Muscle of back (tissue), 3 donors: ENCODE measurements at regions not wholly inside any gene's neighbourhood (a gene's known extent, or its start where the extent isn't known, plus 50 kb on each side); places are given as distances from the start of the nearest gene placed in this dataset.

ENCODE experiments used
- DNase-seq, 3 donors: peaks; one replicate each; pipeline versions ENCODE4 v3.0.0 to v3.0.0-alpha.2; 2013

GRCh38 chr9:78788101-78788500 lies 491.2 kb downstream of the PSAT1 start:
- no peak for DNase-seq

DNA sequence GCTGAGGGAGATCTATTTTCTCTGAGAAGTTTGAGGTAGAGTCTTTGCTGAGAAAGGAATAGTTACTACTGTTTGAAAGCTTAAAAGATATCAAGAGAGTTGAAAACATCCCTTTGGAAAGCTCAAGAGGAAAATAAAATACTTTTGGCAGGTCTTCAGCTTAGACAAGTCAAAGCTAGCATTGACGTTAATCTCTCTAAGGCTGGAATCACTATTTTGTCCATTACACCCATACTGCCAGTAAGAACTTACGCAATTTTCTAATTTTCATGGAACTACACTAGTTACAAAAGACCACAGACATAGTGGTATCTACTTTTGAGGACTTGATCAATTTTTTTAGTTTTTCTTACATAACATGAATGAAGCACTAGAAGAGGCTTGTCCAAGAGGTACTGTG lies 494.9 kb downstream of the PSAT1 start:
- no peak for DNase-seq

- no peak for DNase-seq
Observed at GRCh38 chr9:78792745-78793144, 495.8 kb downstream of the PSAT1 start.

DNA sequence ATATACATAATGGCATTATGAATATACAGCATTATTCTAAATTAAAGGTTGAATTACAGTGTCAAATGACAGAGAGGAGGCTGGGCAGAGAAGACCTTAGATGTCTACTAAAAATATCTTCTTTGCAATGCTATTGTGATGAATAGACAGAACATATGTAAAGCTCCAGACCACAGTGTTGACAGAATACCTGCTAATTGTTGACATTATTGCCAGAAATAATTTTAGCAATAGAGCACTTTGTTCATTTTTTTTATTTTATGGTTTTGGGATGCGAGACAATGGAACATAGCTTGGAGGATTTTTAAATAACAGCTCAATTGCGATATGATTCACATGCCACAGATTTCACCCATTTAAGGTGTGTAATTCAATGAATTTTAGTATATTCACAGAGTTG lies 508.8 kb downstream of the PSAT1 start:
- DNase-seq = peak in 1 of 3 donors; percentile 3

DNA sequence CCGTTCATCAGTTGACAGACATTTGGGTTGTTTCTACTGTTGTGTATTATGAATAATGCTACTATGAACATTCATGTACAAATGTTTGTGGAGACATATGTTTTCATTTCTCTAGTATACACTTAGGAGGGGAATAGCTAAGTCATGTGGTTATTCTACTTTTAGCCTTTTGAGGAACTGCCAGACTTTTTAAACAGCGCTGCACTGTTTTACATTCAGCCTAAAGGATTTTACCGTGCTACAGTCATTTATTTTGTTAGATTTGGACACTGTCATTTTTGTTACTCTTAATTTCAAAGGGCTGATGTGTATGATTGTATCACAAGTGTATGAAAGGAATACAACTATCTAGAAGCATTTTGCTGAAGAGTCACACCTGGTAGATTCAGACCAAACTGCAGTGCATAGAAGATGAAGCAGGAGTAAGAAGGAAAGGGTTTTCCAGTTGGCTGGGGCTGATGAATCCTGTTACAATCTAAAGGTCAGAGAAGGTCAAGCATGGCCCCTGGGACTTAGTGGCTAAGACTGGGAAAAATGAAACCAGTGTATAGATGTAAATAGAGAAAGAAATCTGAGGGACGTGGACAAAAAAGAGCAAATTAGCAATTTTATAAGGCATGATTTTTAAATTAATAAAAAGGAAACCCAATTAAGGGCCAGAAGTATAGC lies 509.7 kb downstream of the PSAT1 start:
- DNase-seq = peak; percentile 7 to 46 (median 26)

GRCh38 chr9:78807286-78807685 lies 510.4 kb downstream of the PSAT1 start:
- no peak for DNase-seq

DNA sequence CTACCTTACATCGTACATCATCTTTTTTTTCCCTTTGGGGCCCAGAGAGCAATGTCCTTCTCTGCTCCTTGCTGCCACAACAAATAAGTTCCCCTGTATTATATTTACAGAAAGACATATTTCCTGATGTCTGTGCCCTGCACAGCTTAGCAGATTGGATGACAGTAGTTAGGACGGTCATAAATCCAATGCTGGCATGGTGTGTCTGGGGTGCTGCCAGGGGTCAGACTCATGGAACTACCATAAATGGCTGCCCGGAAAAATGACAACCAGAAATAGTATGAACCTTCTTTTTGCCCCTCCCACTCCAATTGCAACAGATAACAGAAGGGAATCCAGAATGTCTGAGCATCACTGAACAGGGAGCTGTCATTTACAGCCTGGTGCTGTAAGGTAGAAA lies 511.1 kb downstream of the PSAT1 start:
- DNase-seq = peak in 1 of 3 donors; percentile 3

DNA sequence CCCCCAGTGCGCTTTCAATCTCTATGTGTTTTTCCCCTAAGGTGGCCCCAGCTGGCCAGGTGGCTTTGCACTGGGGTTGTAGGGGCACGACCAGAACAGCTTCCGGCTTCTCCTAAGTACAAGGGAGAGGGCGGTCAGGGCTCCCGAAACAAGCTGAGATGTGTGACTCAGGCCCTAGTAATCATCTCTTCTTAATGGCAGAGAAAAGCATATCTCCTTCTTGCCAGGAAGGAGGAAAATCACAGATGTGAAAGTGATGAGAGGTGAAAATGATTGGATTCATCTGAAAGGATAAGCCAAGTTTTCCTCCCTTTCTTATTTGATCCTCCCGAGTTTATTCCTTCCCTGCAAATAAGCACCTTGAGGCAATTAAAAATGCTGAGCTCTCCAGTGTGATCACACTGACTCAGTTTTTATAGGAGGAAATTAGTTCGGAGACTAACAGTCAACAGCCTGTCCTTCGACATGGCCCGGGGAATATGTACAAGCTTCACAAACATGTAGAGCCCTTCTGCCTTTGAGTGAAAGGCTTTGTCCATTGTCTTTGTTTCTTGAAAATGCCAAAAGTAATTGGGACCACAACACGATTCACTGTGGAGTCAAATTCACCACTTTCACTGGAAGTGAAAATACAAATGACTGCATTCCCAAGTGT lies 514.8 kb downstream of the PSAT1 start:
- DNase-seq = peak in 2 of 3 donors; percentile 11 to 29

DNA sequence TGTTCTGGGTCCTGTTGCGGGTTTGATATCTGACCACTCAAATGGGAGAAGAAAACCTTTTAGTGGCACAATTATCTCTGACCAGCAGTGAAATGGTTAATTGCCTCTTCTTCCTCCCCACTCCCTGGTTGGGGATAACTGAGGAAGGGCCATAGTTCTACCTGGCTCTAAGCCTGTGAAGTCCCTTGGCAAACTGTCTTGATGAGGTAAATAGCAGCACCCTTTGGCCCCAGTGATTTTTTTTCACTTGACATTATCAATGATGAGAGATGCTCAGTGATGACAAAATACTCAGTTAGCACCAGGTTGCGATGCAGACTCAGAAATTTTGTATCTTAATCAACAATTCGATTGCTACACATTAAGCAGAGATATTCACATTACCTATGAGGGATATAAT lies 515.7 kb downstream of the PSAT1 start:
- DNase-seq = no peak

DNA sequence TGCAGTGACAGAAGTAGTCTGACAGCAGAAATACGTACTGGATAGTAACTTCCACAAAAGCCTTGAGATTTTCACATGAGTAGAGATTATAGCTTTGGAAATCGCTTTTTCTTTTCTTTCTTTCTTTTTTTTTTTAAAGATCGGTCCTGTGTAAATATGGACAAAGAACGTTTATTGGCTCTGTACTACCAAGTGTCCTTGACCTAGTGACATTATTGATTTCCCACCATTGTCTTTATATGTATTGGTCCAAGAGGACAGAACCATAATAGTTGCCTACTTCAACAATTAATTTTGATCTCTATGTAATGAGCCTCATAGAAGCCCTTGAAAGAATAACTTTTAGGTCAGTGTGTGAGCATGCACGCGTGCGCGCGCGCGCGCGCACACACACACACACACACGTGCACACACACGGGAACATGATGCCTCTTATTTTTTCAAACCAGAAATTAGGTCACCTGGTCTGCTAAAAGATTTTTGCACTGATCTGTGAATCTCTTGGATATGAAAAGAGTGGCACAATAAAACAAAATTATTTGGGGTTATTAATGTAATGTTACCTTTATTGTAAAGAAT lies 516.8 kb downstream of the PSAT1 start:
- no peak for DNase-seq

DNA sequence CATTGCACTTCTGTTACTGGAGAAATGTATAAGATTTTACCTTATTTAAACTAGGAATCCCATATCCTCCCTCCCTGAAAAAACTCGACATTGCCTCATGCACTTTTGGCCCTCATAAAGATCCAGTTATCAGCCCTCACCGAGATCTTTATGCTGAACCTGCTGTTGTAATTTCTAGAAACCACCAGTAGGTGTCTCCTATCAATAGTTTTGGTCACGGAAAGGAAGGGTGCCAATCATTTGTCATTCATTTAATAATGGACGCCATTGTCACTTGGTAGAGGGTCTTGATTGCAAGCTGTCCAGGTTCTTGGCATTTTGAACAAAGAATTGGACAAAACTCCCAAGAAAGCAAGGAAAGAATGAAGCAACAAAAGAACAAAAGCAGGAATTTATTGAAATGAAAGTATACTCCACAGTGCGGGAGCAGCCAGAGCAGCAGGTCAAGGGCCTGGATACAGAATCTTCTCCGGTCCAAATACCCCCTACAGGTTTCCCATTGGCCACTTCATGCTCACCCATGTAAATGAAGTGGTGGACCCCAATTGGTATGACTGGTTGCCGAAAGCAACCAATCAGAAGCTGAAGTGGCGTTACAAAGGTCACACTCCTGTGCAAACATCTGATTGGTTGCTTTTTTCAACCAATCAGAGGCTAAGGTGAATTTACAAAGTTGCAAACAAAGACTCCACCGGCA lies 524.3 kb downstream of the PSAT1 start:
- peak; percentile 22 to 36 (median 25) for DNase-seq

DNA sequence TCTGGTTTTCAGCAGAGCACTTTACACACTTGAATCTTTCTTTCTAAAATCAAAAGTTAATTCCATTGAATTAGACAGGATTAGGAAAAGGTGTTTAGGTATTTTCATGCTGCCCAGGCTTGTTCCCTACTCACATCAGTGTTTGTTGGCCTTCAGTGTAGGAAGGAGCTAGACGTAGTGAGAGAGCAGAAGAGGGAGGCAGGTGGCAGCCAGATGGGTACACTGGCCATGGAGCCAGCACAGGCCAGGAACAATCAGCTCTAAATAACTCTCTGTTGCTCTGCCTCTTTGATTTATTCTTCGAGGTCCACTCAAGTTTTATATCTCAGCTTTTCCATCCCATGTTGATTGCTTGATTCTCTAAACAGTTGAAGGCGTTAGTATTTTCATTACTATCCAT lies 529.6 kb downstream of the PSAT1 start:
- DNase-seq = no peak

GRCh38 chr9:78828521-78828920 lies 531.6 kb downstream of the PSAT1 start:
- no peak for DNase-seq

- no peak for DNase-seq
Observed at GRCh38 chr9:78830301-78830700, 533.4 kb downstream of the PSAT1 start.

GRCh38 chr9:78831726-78832125 lies 534.8 kb downstream of the PSAT1 start:
- DNase-seq = peak in 2 of 3 donors; percentile 7 to 13

GRCh38 chr9:78835928-78836450 lies 539.1 kb downstream of the PSAT1 start:
- DNase-seq = no peak

DNA sequence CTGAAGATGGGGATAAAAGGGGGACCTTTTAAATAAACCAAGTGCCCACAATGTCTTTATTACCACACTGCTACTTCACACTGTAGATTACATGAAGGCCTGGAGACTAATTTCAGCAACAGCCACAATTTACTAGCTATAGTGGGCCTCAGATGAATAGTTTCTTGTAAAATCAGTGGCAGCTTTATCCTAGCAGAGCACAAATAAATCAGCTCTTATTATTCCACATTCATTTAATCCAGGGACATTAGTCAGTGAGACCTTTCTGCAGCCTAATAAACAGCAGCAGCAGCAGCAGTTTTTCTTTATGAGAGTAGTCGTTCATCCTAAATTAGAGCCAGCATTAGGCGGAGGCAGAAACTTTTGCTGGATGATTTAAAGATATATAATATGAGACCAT lies 542.3 kb downstream of the PSAT1 start:
- DNase-seq = no peak

DNA sequence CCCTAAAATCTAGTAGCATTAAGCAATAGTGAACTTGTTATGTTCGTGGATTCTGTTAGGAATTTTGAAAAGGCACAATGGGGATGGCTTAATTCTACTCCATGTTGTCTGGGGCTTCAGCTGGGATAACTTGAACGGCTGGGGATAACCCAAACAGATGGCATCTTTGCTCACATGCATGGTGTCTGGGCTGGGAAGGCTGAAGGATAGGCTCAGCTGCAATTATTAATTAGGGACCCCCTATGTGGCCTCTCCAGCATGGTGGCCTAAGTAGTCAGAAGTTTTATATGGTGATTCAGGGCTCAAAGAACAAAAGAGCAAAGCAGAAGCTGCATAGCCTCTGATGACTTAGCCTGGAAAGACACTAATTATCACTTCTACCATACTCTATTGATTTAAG lies 551.1 kb downstream of the PSAT1 start:
- DNase-seq = no peak

DNA sequence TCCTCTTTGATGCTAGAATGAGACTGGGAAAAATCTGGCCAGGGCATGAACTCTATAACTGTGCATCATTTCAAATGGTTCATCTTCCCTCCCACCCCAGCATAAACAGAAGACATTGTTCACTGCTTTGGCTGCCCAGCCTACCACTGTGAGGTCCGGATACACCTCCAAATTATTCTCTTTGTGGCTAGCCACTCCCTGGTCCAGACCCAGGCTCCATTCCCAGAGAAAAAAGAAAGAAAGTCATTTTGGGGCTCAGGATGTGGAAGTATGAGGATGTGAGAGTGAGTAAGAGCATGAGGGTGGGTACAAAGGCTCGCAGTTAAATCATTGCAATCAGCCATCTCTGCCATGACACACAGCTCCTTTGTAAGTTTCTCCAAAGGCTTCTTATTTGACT lies 559.2 kb downstream of the PSAT1 start:
- DNase-seq = no peak

DNA sequence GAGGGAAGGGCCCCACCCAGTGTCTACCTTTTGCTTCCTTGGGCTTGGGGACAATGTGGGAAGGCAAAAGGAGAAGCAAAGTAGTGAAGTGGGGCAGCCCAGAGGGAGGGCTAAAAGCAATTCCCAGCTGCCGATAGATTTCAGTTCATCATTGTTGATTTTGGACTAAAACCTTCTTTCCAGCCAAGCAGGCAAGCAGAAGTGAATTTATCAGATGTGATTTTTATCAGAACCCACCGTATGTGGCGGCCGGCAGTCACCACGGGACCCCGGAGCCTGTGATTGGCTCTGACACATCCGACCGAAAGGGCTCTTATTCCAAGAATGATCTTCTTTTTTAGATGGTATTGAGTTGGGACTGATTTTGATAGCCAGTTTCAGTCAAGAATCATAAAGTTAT lies 559.9 kb downstream of the PSAT1 start:
- no peak for DNase-seq

DNA sequence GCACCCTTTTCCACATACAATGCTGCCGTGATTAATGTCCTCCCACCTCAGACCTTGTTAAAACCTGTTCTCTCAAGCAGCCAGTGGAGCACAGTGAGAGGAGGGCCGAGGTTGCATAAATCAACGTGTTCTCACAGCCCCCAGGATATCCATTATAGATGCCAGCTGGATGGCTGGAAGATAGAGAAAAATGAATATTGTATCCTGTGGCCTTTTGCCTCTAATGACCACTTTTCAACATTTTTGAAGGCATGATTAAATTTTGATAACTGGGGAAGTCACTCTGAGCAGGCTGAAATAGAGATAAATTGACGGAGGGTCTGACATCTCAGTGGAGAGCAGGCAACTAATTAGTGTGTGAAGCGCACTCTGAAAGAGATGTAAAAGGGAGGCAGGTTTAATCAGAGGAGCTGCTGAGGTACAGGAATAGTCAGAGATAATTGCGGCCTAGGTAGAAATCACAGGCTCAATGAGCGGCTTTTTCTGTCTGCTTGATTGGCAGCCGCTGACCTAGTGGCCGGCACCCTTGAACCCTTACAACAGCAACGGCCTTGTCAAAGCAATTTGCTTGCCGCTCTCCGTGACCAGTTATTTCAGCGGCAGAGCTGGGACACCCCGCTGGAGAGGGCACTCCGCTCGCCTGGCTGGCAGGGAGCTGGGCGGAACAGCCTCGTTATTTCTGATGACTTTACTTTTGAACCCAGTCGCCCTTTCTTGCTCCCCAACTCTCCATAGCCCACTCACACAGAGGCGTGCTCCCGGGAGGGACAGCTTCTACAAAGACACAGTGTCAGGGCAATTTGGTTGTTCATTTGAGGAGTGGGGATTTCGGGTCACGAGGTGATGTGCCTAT lies 560.7 kb downstream of the PSAT1 start:
- DNase-seq = no peak

- DNase-seq = no peak
Observed at GRCh38 chr9:78858266-78858665, 561.3 kb downstream of the PSAT1 start.
